ENCODE measurements at regions not wholly inside any gene's neighbourhood (a gene's known extent, or its start where the extent isn't known, plus 50 kb on each side); places are given as distances from the start of the nearest gene placed in this dataset.
"Not testable (repeated sequence)": the region's sequence is repeated elsewhere in the genome, so short reads cannot be mapped to it uniquely, and the experiment has no call there.

- no peak for DNase-seq (ENCODE audit: low spot score)
Observed at GRCh38 chr7:142698429-142698828, 50.8 kb upstream of the PRSS1 start.

- no peak for DNase-seq (ENCODE audit: low spot score)
Observed at GRCh38 chr7:142697270-142697669, 52.0 kb upstream of the PRSS1 start.

GRCh38 chr7:142696456-142697179, 52.7 kb upstream of the PRSS1 start:
- no peak for DNase-seq (ENCODE audit: low spot score)

GRCh38 chr7:142693911-142694310, 55.4 kb upstream of the PRSS1 start:
- no peak for DNase-seq (ENCODE audit: low spot score)

- DNase-seq (ENCODE audit: low spot score) = no peak
Observed at GRCh38 chr7:142690554-142691182, 58.6 kb upstream of the PRSS1 start.

DNA sequence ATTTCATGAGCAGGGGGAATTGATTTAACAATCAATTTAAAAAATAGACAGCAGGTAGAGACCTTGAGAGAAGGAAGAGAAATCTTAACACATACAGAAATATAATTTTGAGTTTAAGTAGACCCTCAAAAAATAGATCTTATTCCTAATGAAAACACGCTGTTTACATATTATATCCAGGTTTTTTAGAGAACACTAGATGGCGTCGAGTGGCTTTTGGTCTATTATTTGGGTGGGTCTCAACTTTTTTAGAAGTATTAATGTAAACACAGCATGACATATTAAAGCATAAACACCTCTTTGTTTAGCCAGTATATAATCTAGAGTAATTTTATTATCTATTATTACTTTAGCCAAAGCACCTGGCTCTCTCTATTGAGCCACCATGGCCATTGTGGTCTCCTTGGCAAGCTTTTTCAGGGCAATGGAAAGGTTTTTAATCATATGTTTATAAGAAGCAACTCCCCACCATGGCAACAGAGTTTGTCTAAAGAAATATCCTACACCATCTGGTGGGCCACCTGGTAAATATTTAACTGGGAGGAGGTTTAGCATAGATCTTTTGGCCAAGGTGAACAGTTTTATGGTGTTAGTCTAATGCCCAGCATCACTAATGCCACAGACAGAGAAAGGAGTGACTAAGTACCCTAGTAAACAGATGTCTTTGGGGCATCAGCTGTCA, 59.7 kb upstream of the PRSS1 start:
- no peak for DNase-seq (ENCODE audit: low spot score)

DNA sequence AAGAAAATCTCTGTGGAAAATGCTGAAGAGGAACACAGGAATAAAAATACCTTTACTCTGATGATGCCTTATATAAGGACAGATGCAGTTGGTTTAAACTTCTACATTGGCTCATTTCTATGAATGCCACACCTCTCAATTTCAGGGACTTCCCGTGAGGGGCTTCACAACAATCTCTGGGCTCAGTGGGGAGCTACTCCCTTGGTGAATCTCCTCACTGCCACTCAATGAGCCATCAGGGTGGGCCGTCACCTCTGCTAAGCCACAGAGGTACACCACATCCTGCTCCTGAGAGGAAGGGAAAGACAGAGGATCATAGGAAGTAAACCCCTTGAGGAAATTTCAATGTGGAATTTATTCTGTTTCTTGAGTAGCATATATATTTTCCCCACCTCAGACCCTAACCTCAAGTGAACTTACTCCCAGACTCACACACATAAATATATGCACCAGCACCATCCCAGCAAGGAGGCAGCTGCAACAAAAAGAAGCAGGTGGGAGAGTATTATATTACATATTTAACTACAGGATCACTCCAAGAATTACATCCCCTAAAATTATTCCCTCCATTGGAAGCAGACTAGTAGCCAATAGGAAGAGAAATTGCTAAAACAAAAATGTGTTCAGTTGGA, 63.3 kb upstream of the PRSS1 start:
- DNase-seq (ENCODE audit: low spot score) = no peak

GRCh38 chr7:142681314-142682092, 67.8 kb upstream of the PRSS1 start:
- no peak for DNase-seq (ENCODE audit: low spot score)

DNA sequence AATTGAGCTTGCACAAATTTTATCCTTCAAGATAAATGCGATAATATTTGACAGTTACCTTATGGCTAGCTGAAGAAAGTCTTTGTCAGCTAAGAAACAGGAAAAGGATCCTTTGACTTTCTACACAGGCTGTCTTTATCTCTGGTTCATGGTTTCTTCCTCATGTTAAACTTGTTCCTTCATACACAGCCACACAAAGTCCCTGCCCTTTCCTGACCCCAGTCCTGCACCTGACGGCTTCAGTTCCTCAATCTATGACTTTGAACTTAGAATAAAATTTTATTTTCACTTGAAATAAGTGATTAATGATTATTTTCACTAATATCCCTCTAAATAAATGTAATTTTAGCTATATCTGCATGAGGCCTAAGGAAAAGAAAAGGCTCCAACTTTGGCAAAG, 77.8 kb upstream of the PRSS1 start:
- no peak for DNase-seq (ENCODE audit: low spot score)

DNA sequence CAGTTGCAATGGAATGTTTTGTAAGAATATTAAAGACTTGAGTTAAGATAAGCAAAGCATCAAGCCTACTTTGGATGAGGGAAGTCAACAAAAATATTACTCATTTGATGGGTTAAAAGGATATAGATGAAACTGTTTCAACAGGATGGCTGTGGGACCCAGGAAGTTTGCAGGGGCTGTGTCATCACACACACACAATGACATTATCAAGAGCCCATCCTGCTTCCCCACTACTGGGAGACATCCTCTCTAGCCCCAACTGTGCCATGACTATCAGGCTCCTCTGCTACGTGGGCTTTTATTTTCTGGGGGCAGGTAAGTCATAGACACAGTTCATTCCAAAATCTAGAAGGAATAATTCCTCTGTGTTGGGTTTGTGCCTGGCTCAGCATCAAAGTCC, 78.8 kb upstream of the PRSS1 start:
- no peak for DNase-seq (ENCODE audit: low spot score)

GRCh38 chr7:142669074-142669654, 80.1 kb upstream of the PRSS1 start:
- no peak for DNase-seq (ENCODE audit: low spot score)

- DNase-seq (ENCODE audit: low spot score) = no peak
Observed at GRCh38 chr7:142668495-142668894, 80.8 kb upstream of the PRSS1 start.

- DNase-seq (ENCODE audit: low spot score) = no peak
Observed at GRCh38 chr7:142657376-142657775, 91.9 kb upstream of the PRSS1 start.

DNA sequence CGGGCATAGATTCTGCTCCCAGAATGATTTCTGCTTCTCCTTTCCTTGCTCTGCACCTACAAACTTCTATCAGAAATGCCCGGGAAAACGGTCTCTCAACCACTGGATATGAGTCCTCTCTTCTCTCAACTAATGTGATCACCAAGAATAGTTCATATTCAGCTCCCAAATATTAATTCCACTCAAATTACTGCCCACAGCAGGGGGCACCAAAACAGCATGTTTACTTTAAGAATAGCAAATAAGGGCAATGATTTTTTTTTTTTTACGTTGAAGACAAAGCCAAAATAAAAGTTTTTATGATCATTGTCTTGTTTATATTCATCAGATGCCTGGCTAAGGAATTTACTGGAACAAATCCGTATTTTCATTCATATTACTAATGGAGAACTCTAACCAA, 94.9 kb upstream of the PRSS1 start:
- DNase-seq (ENCODE audit: low spot score) = no peak

GRCh38 chr7:142647749-142648148, 101.5 kb upstream of the PRSS1 start:
- no peak for DNase-seq (ENCODE audit: low spot score)

GRCh38 chr7:142646386-142647140, 102.7 kb upstream of the PRSS1 start:
- no peak for DNase-seq (ENCODE audit: low spot score)

GRCh38 chr7:142645777-142646176, 103.5 kb upstream of the PRSS1 start:
- DNase-seq (ENCODE audit: low spot score) = no peak

DNA sequence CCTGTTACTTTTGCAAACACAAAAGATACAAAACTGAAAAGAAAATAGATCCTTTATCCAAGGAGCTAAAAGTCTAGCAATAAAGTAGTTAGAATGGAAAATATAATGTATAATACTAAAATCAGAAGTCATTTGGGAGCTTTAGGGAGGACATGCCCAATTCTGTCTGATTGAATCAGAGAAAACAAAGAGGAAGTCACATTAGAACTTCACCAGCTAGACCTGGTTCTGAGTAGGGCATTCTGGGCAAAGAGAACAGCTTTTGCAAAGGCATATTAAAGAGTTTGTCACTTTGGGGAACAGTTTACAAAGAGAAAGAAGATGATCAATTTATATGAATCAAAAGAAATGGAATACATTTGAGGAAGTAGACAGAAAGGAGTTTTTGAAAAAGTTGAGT, 107.0 kb upstream of the PRSS1 start:
- no peak for DNase-seq (ENCODE audit: low spot score)

DNA sequence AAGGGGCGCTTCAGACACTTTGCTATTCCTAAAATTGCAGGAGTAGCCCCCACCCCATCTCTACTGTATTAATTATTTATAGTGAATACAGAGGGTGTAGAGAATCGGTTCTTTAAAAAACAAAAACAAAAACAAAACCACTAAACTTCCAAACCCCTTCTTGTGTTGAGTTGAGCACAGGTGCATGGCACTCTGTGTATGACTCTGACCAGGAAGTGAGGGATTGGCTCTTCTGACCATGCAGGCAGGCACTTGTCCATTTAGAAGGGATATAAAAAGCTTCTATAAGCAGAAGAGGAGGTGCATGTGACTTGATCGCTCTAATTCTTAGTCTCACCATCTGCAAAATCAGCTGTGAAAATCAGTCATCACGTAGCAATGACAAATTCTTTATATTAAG, 108.0 kb upstream of the PRSS1 start:
- DNase-seq (ENCODE audit: low spot score) = not testable (repeated sequence)

DNA sequence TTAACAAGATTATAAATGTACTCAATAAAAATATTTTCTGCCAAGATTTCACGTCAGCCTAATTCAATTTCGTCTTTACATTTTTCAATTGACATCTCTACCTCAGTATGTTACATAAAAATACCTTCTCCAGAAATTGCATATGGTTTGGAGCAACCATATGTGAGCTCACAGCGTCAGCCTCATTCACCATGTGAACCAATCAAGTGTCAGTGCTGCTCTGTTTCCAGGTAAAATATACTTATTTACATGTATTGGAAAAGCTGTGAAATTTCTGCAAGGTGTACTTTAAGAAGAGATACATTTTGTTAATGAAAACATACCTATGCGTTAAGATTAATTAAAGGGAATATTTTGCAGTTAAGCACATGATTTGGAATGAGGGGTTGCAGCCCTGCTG, 110.7 kb upstream of the PRSS1 start:
- DNase-seq (ENCODE audit: low spot score) = no peak

GRCh38 chr7:142637240-142637639, 112.0 kb upstream of the PRSS1 start:
- no peak for DNase-seq (ENCODE audit: low spot score)
